NCI-H2196 treated with DMSO at 0.1 percent for 48 hours (cell line): ENCODE measurements at regions not wholly inside any gene's neighbourhood (a gene's known extent, or its start where the extent isn't known, plus 50 kb on each side); places are given as distances from the start of the nearest gene placed in this dataset.
A peak's percentile ranks its signal among the peaks of the same experiment; 100 is the strongest.

ENCODE experiments used
- DNase-seq: peaks from one replicate; lab custom pipeline; 2025; ENCODE audit not compliant: unreplicated experiment; lab: John Stamatoyannopoulos, UW

DNA sequence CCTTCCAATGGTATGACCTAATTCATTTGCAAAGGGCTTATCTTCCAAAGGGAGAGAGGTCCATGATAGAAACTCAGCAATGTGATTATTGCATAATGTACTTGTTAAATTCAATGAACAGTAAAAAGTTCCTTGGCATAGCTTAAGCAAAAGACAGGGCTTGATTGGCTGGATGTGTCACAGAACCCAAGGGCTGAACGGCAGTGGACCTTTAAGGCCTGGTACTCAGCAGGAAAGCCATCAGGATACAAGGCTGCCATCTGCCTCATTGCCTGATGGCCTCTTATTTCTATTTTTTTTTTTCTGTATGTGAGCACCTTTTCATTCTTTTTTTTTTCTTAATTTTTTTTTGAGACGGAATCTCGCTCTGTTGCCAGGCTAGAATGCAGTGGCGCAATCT is 208.9 kb upstream of the WSCD1 start:
- no peak for DNase-seq

- DNase-seq = no peak
These were observed 208.3 kb upstream of the WSCD1 start for GRCh38 chr17:5861854-5862253.

DNA sequence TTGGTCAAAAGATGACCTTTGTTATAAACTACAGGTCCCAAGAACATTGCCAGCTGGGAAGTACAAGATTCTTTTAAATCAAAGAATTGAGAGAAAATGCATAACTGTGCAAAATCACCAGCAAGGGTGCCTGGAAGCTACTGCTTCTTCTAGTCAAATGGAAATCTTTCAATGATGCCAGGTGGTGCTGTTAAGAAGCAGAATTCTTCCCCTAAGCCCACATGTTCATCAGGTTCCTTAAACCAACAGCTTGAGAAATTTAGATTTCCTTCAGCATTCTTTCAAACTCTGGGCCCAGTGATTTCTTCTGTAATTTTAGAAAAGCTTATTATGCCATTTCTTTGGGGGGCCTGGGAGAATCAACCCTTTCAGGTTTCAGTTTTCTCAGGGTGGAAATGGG is 207.8 kb upstream of the WSCD1 start:
- no peak for DNase-seq

- no peak for DNase-seq
These were observed 205.2 kb upstream of the WSCD1 start for GRCh38 chr17:5864741-5865657.

- DNase-seq = no peak
These were observed 203.2 kb upstream of the WSCD1 start for GRCh38 chr17:5866978-5867377.

- DNase-seq = no peak
These were observed 201.0 kb upstream of the WSCD1 start for GRCh38 chr17:5869041-5869745.

DNA sequence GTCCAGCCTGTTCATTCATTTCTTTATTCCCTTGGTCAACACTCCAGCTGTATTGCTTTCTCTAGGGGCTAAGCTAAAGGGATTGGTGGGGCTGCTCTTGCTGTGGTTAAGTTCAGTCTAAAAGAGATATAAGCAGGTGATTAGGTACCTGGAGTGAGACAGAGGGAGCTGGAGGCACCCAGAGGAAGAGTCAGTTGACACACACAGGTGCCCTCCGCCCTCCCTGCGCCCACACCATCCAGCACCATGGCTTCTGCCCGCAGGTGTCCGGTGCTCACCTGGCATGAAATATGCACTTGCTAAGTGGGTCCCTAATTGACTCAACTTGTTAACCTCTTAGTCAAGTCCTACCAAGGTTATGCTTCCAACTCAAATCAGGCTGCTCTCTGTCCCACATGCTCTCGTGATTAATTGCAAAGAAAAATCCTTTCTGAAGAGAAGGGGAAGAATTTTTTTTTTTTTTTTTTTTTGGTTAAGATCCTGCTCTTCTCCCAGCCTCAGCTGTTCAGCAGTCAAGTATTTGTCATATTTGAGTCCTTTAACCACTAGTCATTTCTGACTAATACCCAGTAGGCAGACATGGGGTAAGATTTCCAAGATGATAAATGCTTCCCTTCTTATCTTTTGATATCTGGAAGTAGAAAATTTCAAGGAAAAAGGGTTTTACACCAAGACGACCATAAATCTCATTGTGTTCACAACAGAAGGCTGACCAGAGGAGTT is 199.8 kb upstream of the WSCD1 start:
- no peak for DNase-seq

DNA sequence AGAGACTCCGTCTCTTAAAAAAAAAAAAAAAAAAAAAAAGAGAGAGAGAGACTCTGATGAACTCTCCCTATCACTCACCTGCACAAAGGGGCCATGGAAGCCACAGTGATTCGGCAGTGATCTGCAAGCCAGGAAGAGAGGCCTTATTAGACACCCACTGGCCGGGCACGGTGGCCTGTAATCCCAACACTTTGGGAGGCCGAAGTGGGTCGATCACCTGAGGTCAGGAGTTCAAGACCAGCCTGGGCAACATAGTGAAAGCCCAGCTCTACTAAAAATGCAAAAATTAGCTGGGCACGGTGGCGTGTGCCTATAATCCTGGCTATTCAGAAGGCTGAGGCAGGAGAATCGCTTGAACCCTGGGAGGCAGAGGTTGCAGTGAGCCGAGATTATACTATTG is 198.5 kb upstream of the WSCD1 start:
- DNase-seq = no peak

GRCh38 chr17:5872831-5873230 is 197.3 kb upstream of the WSCD1 start:
- DNase-seq = no peak

GRCh38 chr17:5873781-5874180 is 196.4 kb upstream of the WSCD1 start:
- no peak for DNase-seq

- DNase-seq = no peak
These were observed 195.7 kb upstream of the WSCD1 start for GRCh38 chr17:5874486-5874885.

GRCh38 chr17:5877366-5877765 is 192.8 kb upstream of the WSCD1 start:
- DNase-seq = no peak

DNA sequence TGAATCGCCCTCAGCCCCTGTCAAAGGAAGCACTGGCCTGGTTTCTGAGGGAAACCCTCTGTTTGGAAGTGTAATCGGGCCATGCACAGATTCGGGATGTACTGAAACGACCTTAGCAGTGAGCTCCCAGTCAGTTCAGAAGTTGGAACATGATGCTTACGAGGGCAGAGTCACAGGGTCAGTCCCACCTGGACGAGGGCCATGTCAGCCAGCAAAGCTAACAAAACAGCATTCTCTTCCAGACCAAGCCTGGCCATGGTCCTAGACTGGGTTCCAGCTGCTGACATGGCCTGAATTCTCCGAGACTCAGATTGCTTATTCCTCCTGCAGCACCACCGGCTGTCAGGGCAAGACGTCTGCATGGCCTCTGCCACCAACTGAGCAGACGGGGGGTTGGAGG is 192.2 kb upstream of the WSCD1 start:
- peak; percentile 52 for DNase-seq

- DNase-seq = no peak
These were observed 188.3 kb upstream of the WSCD1 start for GRCh38 chr17:5881849-5882248.

- DNase-seq = no peak
These were observed 186.2 kb upstream of the WSCD1 start for GRCh38 chr17:5883775-5884665.

GRCh38 chr17:5885336-5885735 is 184.8 kb upstream of the WSCD1 start:
- DNase-seq = no peak

GRCh38 chr17:5888811-5889210 is 181.4 kb upstream of the WSCD1 start:
- DNase-seq = no peak

GRCh38 chr17:5892921-5893675 is 177.1 kb upstream of the WSCD1 start:
- DNase-seq = no peak

DNA sequence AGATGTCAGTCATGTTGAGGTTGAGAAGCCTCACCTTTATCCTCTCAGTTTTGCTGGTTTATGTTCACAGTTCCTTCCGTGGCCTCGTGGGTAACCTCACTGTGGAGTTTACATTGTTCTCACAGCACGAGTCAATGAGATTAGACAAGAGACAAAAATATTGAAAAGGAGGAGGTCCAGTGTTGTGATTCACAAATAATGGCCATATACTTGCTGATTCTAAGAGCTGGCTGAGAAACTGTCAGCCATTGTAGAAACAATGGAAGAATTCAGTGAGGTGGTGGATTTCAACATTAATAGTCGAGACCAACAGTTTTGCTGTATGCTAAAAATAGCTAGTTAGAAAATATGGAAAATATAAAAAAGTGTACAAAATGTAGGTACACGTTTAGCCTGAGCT is 176.4 kb upstream of the WSCD1 start:
- DNase-seq = no peak

- DNase-seq = no peak
These were observed 174.9 kb upstream of the WSCD1 start for GRCh38 chr17:5895276-5895675.
